ENCODE measurements at regions not wholly inside any gene's neighbourhood (a gene's known extent, or its start where the extent isn't known, plus 50 kb on each side); places are given as distances from the start of the nearest gene placed in this dataset.

- TF ChIP-seq, protein P1, sequence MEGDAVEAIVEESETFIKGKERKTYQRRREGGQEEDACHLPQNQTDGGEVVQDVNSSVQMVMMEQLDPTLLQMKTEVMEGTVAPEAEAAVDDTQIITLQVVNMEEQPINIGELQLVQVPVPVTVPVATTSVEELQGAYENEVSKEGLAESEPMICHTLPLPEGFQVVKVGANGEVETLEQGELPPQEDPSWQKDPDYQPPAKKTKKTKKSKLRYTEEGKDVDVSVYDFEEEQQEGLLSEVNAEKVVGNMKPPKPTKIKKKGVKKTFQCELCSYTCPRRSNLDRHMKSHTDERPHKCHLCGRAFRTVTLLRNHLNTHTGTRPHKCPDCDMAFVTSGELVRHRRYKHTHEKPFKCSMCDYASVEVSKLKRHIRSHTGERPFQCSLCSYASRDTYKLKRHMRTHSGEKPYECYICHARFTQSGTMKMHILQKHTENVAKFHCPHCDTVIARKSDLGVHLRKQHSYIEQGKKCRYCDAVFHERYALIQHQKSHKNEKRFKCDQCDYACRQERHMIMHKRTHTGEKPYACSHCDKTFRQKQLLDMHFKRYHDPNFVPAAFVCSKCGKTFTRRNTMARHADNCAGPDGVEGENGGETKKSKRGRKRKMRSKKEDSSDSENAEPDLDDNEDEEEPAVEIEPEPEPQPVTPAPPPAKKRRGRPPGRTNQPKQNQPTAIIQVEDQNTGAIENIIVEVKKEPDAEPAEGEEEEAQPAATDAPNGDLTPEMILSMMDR (IDR thresholded peaks at IDR 0.05): no peak
- TF ChIP-seq EP300 (IDR thresholded peaks at IDR 0.05): no peak
Observed at GRCh38 chr3:18208856-18209255, 216.3 kb downstream of the SATB1 start.
